ENCODE measurements at regions not wholly inside any gene's neighbourhood (a gene's known extent, or its start where the extent isn't known, plus 50 kb on each side); places are given as distances from the start of the nearest gene placed in this dataset.

DNA sequence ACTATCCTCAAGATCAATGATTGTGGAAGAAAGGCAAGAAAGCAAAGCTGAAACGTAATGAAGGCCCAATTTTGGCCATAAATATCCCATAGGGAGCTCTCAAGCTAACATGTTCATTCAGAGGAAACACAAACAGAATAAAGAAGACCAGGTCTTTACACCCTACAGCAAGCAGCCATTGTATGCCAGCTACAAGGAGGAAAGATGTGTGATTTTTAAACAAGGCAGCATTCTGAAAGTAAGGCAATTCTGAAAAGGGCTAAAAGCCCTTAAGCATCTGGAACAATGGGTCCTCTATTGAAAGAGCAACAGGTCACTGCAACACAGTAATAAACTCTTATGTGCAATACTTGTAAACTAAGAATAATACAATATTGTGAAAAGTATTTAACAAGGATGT, 1002.4 kb downstream of the SLITRK1 start:
- TF ChIP-seq, protein P1, sequence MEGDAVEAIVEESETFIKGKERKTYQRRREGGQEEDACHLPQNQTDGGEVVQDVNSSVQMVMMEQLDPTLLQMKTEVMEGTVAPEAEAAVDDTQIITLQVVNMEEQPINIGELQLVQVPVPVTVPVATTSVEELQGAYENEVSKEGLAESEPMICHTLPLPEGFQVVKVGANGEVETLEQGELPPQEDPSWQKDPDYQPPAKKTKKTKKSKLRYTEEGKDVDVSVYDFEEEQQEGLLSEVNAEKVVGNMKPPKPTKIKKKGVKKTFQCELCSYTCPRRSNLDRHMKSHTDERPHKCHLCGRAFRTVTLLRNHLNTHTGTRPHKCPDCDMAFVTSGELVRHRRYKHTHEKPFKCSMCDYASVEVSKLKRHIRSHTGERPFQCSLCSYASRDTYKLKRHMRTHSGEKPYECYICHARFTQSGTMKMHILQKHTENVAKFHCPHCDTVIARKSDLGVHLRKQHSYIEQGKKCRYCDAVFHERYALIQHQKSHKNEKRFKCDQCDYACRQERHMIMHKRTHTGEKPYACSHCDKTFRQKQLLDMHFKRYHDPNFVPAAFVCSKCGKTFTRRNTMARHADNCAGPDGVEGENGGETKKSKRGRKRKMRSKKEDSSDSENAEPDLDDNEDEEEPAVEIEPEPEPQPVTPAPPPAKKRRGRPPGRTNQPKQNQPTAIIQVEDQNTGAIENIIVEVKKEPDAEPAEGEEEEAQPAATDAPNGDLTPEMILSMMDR (conservative IDR thresholded peaks at IDR 0.05; ENCODE audit: low read depth, low read length), result no peak
- TF ChIP-seq EZH2 (IDR thresholded peaks at IDR 0.05; ENCODE audit: low read length, unreplicated experiment), result no peak
- TF ChIP-seq EZH2phosphoT487 (IDR thresholded peaks at IDR 0.05; ENCODE audit: borderline replicate concordance, low read length), result no peak
